Stimulated activated CD8-positive, alpha-beta memory T cell treated with anti-CD3 and anti-CD28 coated beads, Interleukin-2, amount 100 ng/mL, for 48 hours (primary cell): ENCODE measurements at regions not wholly inside any gene's neighbourhood (a gene's known extent, or its start where the extent isn't known, plus 50 kb on each side); places are given as distances from the start of the nearest gene placed in this dataset.
"Not testable (repeated sequence)": the region's sequence is repeated elsewhere in the genome, so short reads cannot be mapped to it uniquely, and the experiment has no call there.

ENCODE experiments used
- DNase-seq, 2 donors: peaks; one replicate each; pipeline ENCODE4 v3.0.0-alpha.2; 2020; ENCODE audit warnings: low read depth in 2 of 2

- no peak for DNase-seq
Observed at GRCh38 chr13:63840551-63841421, 2425.1 kb upstream of the PCDH20 start.

GRCh38 chr13:63838366-63839110 is 2422.9 kb upstream of the PCDH20 start:
- DNase-seq: no peak

- DNase-seq: not testable (repeated sequence)
Observed at GRCh38 chr13:63837701-63838100, 2422.1 kb upstream of the PCDH20 start.

GRCh38 chr13:63829609-63830008 is 2414.0 kb upstream of the PCDH20 start:
- not testable (repeated sequence) for DNase-seq

- DNase-seq: not testable (repeated sequence)
Observed at GRCh38 chr13:63821785-63822184, 2406.1 kb upstream of the PCDH20 start.

- not testable (repeated sequence) for DNase-seq
Observed at GRCh38 chr13:63811428-63812004, 2395.9 kb upstream of the PCDH20 start.

GRCh38 chr13:63791134-63791533 is 2375.5 kb upstream of the PCDH20 start:
- DNase-seq: not testable (repeated sequence)

GRCh38 chr13:63774133-63774532 is 2358.5 kb upstream of the PCDH20 start:
- no peak for DNase-seq

- DNase-seq: no peak
Observed at GRCh38 chr13:63773476-63773875, 2357.8 kb upstream of the PCDH20 start.

- not testable (repeated sequence) for DNase-seq
Observed at GRCh38 chr13:63757683-63758082, 2342.0 kb upstream of the PCDH20 start.

- not testable (repeated sequence) for DNase-seq
Observed at GRCh38 chr13:63749857-63750256, 2334.2 kb upstream of the PCDH20 start.

- DNase-seq: not testable (repeated sequence)
Observed at GRCh38 chr13:63741814-63742101, 2326.1 kb upstream of the PCDH20 start.

- no peak for DNase-seq
Observed at GRCh38 chr13:63741029-63741813, 2325.6 kb upstream of the PCDH20 start.

GRCh38 chr13:63739112-63739735 is 2323.6 kb upstream of the PCDH20 start:
- DNase-seq: not testable (repeated sequence)

- no peak for DNase-seq
Observed at GRCh38 chr13:63737418-63737817, 2321.8 kb upstream of the PCDH20 start.

GRCh38 chr13:63731896-63732295 is 2316.2 kb upstream of the PCDH20 start:
- DNase-seq: no peak

- not testable (repeated sequence) for DNase-seq
Observed at GRCh38 chr13:63712159-63712558, 2296.5 kb upstream of the PCDH20 start.

- no peak for DNase-seq
Observed at GRCh38 chr13:63706751-63707150, 2291.1 kb upstream of the PCDH20 start.

GRCh38 chr13:63704521-63704920 is 2288.9 kb upstream of the PCDH20 start:
- DNase-seq: no peak

GRCh38 chr13:63700350-63700749 is 2284.7 kb upstream of the PCDH20 start:
- no peak for DNase-seq

GRCh38 chr13:63699948-63700347 is 2284.3 kb upstream of the PCDH20 start:
- no peak for DNase-seq
